Cerebellar nuclear complex (tissue), 1 donor: ENCODE measurements at regions not wholly inside any gene's neighbourhood (a gene's known extent, or its start where the extent isn't known, plus 50 kb on each side); places are given as distances from the start of the nearest gene placed in this dataset.
"Not testable (repeated sequence)": the region's sequence is repeated elsewhere in the genome, so short reads cannot be mapped to it uniquely, and the experiment has no call there.

Source experiments
- DNase-seq, 2 experiments: peaks; one replicate each; lab custom pipeline; 2025; lab: John Stamatoyannopoulos, UW

DNA sequence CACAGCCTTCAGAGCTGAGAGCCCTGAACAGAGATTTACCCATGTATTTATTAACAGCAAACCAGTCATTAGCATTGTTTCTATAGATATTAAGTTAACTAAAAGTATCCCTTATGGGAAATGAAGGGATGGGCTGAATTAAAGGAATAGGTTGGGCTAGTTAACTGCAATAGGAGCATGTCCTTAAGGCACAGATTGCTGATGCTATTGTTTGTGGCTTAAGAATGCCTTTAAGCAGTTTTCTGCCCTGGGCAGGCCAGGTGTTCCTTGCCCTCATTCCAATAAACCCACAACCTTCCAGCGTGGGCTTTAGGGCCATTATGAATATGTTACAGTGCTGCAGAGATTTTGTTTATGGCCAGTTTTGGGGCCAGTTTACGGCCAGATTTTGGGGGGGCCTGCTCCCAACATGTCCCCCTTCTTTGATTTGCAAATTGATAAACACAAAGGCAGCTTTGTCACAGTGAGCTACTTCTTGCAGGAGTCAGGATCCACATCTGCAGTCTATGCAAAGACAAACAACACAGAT is 61.2 kb upstream of the FMNL2 start:
- DNase-seq = not testable (repeated sequence)

DNA sequence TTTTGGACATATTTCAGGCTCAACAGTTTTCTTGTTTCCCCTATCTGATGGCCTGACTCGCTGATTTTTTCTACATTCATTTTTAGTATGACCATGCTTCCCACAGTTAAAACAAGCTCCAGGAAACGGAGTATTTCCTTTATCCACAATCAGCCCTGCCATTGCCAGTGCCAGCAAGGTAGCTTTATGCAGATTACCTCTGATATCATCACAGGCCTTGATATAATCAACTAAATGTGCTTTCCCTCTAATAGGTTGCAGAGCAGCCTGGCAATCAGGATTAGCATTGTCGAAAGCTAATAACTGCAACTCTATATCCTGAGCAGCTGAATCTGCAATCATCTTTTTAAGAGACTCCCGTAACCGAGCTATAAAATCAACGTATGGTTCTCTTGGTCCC is 57.1 kb upstream of the FMNL2 start:
- not testable (repeated sequence) for DNase-seq

DNA sequence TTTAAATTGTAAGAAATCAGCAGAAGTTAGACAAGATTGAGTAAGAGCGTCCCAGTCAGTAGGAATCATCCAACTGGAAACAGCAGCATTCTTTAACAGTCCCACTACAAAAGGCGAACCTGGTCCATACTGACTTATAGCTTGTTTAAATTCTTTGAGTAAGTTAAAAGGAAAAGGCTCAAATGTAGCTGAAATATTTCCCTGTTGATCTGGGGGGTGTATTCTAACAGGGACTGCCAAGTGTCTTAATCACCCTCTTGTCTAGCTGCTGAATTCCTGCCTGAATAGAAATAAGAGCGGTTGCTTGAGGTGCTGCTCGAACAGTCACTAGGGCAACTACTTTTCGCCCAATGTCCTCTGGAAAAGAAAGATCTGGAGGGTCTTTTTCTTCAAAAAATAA is 56.4 kb upstream of the FMNL2 start:
- DNase-seq = no peak

DNA sequence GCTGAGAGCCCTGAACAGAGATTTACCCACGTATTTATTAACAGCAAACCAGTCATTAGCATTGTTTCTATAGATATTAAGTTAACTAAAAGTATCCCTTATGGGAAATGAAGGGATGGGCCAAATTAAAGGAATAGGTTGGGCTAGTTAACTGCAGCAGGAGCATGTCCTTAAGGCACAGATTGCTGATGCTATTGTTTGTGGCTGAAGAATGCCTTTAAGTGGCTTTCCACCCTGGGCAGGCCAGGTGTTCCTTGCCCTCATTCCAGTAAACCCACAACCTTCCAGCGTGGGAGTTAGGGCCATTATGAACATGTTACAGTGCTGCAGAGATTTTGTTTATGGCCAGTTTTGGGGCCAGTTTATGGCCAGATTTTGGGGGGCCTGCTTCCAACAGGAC is 55.6 kb upstream of the FMNL2 start:
- not testable (repeated sequence) for DNase-seq

DNA sequence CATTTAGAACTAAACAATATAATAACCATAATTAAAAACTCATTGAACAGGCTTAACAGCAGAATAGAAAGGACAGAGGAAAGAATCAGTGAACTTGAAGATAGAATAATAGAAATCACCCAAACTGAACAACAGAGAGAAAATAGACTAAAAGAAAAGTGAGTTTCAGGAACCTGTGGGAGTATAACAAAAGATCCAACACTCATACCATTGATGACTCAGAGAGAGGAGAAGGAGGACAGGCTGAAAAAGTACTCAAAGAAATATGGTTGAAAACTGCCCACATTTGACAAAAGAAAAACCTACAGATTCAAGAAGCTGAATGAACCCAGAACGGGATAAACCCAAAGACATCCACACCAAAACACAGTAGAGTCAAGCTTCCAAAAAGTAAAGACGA is 54.2 kb upstream of the FMNL2 start:
- no peak for DNase-seq

DNA sequence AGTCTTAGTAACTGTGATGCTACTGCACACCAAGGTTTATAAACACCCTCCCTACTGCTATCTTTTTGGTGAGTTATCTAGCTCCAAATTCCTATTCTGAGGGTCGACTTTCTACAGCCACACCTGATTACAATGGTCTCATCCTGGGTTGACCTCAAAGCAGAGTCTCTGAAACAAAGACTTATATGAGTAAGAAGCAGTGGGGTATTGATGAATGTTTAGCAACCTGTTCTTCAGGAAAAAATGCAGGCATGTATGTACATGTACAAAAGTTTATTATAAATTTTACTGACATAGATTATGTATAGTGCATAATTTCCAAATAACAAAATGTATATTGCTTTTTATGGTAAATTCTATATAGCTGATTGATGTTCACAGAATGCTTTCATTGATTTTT is 51.6 kb upstream of the FMNL2 start:
- no peak for DNase-seq

DNA sequence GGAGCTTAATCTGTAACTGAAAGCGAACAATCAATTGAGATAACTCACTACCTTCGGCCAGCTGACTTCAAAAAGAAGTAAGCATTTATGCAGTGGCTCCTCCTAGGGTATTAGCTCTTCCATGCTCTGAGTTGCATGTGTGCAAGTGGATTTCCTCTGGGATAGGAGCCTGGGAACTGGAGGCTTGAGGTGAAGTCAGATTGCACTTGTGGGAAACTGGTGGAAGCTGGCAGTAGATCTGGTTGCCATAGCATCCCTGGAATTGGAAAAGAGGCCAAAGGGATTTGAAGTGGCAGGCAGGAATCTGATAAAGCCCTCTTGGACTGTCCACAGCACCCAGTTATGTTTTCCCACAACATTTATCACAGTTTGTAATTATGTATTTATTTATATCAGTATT is 50.6 kb upstream of the FMNL2 start:
- DNase-seq = no peak
